ENCODE measurements at regions not wholly inside any gene's neighbourhood (a gene's known extent, or its start where the extent isn't known, plus 50 kb on each side); places are given as distances from the start of the nearest gene placed in this dataset.

GRCh38 chr15:31455499-31455898 is 128.9 kb downstream of the KLF13 start:
- DNase-seq (ENCODE audit: extremely low spot score): no peak
- POLR2A ChIA-PET: no interaction called here
- CTCF ChIA-PET: interaction anchor here (1.0 to 1.2 kb wide), 2 partner anchors 16 to 18 kb away, joined by 4 read pairs; no protein-coding TSS in a partner anchor
- TF ChIP-seq CTCF (IDR thresholded peaks at IDR 0.05; ENCODE audit: control extremely low read depth, extremely low read depth, low read depth, missing control alignments): no peak

GRCh38 chr15:31456354-31457060 is 129.9 kb downstream of the KLF13 start:
- no peak for DNase-seq (ENCODE audit: extremely low spot score)
- TF ChIP-seq CTCF (IDR thresholded peaks at IDR 0.05; ENCODE audit: control extremely low read depth, extremely low read depth, low read depth, missing control alignments): no peak
- ChIA-PET POLR2A (no interaction called here), CTCF (interaction anchor here (0.9 kb wide), 2 partner anchors 13 to 18 kb away, joined by 3 read pairs; no protein-coding TSS in a partner anchor)

GRCh38 chr15:31457161-31457560 is 130.5 kb downstream of the KLF13 start:
- no peak for TF ChIP-seq CTCF (IDR thresholded peaks at IDR 0.05; ENCODE audit: control extremely low read depth, extremely low read depth, low read depth, missing control alignments)
- ChIA-PET CTCF (interaction anchor here (1.6 to 5.6 kb wide), 3 partner anchors 16 to 44 kb away, joined by 4 to 54 read pairs (median 36); no protein-coding TSS in a partner anchor), POLR2A (interaction anchor here (1.1 kb wide), 1 partner anchor 23 kb away, joined by 5 read pairs; no protein-coding TSS in a partner anchor)
- no peak for DNase-seq (ENCODE audit: extremely low spot score)

GRCh38 chr15:31457631-31458526 is 131.2 kb downstream of the KLF13 start:
- TF ChIP-seq CTCF (IDR thresholded peaks at IDR 0.05; ENCODE audit: control extremely low read depth, extremely low read depth, low read depth, missing control alignments): no peak
- POLR2A ChIA-PET: interaction anchor here (1.1 kb wide), 1 partner anchor 24 kb away, joined by 5 read pairs; no protein-coding TSS in a partner anchor
- CTCF ChIA-PET: interaction anchor here (1.6 to 5.6 kb wide), 6 partner anchors 15 to 132 kb away, joined by 3 to 54 read pairs (median 13); partner anchors contain the start of gene KLF13
- no peak for DNase-seq (ENCODE audit: extremely low spot score)

GRCh38 chr15:31458596-31459399 is 132.2 kb downstream of the KLF13 start:
- ChIA-PET POLR2A (interaction anchor here (0.6 to 0.7 kb wide), 3 partner anchors 16 to 112 kb away, joined by 3 to 6 read pairs (median 4); no protein-coding TSS in a partner anchor), CTCF (interaction anchor here (0.9 to 5.6 kb wide), 10 partner anchors 9 to 330 kb away, joined by 3 to 54 read pairs (median 4); partner anchors contain the start of gene KLF13)
- DNase-seq (ENCODE audit: extremely low spot score): peak; percentile 81
- TF ChIP-seq CTCF (IDR thresholded peaks at IDR 0.05; ENCODE audit: control extremely low read depth, extremely low read depth, low read depth, missing control alignments): no peak

All from GM10248 (cell line).